CD4-positive, alpha-beta T cell treated with Interleukin-12 subunit alpha and Interleukin-12 subunit beta, for 1 hour (primary cell): ENCODE measurements at regions not wholly inside any gene's neighbourhood (a gene's known extent, or its start where the extent isn't known, plus 50 kb on each side); places are given as distances from the start of the nearest gene placed in this dataset.
A peak's percentile ranks its signal among the peaks of the same experiment; 100 is the strongest.

ENCODE experiments used
- DNase-seq: peaks from one replicate; pipeline ENCODE4 v3.0.0-alpha.2; 2020

DNA sequence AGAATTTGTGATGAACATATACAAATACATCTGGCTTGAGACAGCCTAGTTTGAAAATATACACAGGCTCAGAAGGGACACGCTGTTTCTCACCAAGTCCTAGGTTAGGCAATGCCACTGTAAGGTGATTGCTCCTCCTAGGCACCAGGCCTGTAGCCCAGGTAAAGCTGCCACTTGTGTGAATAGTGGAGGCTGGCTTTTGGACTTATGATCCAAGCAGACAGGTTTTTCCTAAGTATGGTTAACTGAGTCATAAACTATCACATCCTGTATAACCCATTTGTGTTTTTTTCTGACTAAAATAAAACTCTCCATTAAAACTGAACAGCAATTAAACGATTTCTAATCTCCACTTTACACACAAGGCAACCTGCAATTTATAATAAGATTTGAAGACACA is 81.0 kb downstream of the SEMA4F start:
- no peak for DNase-seq

DNA sequence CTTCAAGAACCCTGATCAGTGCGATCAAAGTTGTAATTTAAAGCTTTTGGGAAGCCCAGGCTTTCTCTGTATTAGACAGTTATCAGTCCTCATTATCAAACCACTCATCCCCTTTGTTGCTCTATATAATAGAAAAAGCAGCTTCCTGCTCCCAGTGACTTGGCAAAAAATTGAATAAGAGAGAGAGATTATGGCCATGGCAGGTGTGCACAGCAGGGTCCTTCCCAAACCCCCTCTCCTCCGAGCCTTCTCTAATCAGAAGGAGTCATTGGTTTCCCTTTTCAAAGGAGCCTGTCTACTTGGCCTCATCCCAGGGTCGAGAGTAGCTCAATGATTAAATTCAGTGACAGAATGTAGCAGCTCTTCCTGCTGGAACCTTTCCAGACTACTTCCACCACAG is 81.5 kb downstream of the SEMA4F start:
- no peak for DNase-seq

DNA sequence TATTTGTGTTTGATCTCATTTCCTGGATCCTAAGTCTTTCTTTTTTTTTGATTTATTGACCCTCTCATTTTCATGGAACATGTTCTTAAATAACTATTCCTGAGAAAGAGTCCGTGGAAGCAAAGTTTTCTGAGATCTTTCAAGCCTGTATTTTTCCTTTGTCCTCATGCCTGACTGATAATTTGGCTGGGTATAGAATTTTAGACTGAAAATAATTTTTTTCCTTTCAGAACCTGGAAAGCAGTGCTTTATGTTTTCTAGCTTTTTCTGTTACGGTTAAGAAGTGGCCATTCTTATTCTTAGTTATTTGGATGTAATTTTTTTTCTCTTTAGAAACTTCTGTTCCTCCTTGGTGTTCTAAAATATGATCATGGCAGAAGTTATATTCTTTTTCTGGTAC is 82.5 kb downstream of the SEMA4F start:
- DNase-seq = no peak

DNA sequence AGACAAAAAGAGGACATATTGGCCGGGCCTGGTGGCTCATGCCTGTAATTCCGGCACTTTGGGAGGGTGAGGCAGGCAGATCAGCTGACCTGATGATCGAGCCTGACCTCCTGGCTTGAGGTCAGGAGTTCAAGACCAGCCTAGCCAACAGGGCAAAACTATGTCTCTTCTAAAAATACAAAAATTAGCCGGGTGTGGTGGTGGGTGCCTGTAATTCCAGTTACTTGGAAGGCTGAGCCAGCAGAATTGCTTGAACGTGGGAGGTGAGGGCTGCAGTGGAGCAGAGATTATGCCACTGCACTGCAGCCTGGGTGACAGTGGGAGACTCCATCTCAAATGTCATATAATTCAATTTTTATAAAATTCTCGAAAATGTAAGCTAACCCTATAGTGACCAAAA is 84.5 kb downstream of the SEMA4F start:
- no peak for DNase-seq

DNA sequence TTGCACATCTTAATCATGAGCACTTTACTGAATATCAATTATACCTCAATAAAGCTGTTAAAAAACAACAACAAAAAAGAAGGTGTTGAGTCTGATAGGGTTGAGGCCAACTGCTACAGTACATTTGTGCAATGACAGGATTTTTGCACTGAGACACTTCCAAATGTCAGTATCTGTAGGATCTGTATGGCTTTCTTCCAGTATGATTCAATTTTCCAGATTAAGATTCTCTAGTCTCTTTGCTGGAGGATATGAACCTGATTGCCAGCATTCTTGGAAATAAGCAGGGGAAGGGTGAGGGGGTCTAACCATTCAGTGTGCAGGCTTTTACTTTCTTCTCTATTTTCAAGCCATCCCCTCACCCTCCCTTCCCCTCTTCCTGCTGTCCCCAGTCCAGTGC is 85.1 kb downstream of the SEMA4F start:
- no peak for DNase-seq

DNA sequence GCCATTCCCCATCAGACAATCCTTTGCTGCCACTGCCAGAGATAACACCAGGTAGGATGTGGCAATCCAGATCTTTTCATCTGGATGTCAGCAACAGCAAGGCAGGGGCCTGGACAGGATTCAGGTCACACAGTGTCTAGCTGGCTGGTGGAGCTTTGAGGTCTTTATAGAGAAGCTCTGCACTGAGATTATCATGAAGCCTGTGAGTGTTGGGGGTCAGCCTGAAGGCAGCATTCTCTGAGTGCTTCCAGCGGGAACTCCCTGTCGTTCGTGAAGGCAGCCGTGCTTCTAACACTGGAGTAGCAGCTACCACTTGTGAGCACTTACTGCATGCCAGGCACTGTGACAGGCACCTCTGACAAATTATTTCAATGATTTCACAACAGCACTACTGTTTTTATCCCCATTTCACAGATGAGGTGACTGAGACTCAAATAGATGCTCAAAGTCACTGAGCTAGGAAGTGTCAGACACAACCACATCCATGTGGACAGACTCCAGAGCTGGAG is 85.7 kb downstream of the SEMA4F start:
- DNase-seq = no peak

GRCh38 chr2:74740395-74740740 is 86.3 kb downstream of the SEMA4F start:
- DNase-seq = no peak

DNA sequence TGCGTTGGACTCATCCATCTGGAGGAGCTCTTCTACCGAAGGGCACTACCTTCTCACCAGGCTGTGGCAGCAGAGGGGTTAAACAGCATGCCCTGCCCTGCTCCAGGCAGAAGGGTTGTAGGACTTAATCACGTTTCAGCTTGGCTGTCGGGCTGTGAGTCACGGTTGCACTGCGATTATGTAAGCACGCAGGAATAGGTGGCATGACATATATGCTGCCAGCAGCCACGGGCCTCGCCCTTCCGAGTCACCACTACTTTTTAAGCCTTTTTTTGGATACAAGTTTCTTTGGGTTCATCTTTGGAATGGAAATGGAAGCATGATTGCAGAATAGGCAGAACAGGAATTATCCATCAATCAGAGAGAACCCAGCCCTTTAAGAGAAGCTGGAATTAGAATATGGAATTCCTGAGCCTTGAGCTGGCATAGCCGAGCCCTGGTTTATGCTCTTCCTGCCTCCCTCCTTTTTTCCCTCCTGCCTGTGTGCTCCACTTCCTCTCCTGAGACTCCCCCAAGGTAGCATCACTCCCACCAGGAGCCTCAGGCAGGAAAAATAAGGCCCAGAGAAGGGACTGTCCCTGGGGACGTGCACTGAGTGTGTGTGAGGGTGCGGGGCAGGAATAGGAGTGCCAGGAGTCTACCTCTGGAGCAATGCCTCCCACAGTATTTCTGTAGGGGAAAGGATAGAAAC is 86.8 kb downstream of the SEMA4F start:
- DNase-seq = peak; percentile 7

DNA sequence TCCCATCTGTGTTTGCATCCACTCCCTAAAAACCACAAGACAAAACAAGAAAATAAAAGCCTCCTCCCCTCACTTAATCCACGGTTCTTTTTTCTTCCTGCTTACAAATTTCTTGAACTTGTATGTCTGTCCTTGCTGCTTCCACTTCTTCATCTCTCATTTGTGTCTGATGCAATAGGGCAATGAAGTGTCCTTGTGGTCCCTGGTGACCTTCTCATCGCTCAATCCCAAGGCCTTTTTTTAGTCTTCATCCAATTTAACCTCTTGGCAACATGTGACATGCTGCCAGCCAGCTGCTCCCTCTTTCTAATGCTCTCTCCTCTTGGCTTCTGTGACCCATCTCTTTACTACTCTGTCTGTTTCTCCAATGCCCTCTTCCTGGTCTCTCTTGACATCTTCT is 87.6 kb downstream of the SEMA4F start:
- no peak for DNase-seq

DNA sequence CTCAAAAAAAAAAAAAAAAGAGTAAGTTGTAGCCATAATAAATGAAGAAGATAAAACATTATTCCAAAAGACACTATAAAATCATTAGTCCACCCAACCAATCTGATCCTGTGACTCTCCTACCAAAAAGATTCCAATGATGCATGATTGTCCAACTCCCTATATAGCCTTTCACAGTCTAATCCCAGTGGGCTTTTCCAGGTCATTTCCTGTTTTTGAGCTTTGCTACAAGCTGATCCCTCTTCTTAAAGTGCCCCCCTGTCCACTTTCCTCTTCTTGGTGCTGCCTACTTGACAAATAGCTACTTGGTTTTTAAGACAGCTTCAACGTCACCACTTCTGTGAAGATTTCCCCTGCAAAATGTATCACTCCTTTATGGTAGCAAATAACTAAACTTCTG is 88.4 kb downstream of the SEMA4F start:
- DNase-seq = no peak

GRCh38 chr2:74743039-74743438 is 89.0 kb downstream of the SEMA4F start:
- no peak for DNase-seq

- no peak for DNase-seq
Observed at GRCh38 chr2:74743778-74744177, 89.7 kb downstream of the SEMA4F start.

- DNase-seq = no peak
Observed at GRCh38 chr2:74744731-74745515, 89.0 kb upstream of the HK2 start.

DNA sequence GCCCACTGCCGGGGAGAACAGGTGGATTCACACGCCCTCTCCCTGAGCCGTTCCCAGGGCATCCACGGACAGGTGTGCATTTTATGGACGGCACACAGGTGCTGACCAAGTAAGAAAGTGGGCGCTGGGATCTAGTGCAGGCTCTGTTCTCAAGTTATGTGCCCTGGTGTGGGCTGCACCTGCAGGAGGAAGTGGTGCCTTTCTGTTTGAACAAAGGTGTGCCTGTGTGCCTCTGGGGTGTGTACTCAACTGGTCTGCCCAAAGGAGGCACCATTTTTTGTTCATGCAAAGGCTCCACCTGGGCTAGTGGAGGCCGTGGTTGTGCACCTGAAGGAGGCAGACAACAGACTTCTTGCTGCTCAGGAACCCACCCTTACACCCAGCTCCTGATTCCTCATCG is 88.2 kb upstream of the HK2 start:
- DNase-seq = no peak

DNA sequence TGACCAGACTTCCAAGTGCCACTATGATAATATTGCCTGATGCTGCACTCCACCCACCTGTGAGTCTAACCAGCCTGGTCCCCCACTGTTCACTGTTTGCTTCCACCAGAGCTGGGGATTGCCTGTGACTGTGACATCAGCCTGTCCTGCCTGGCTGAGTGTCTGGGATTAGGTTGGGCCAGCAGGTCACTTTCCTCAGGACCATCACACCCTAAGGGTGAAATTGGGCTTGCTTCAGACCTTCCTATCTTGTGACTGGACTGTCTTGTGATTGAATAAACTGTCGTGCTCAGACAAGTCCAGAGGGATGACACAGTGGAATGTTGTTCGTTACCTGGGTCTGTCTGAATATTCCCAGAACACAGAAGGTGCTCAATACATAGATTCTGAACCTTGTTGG is 87.4 kb upstream of the HK2 start:
- DNase-seq = no peak

- no peak for DNase-seq
Observed at GRCh38 chr2:74747411-74748080, 86.4 kb upstream of the HK2 start.

- DNase-seq = no peak
Observed at GRCh38 chr2:74748665-74749064, 85.3 kb upstream of the HK2 start.

GRCh38 chr2:74749432-74749831 is 84.5 kb upstream of the HK2 start:
- no peak for DNase-seq

- DNase-seq = no peak
Observed at GRCh38 chr2:74751981-74752851, 81.7 kb upstream of the HK2 start.

GRCh38 chr2:74755386-74755785 is 78.5 kb upstream of the HK2 start:
- no peak for DNase-seq

DNA sequence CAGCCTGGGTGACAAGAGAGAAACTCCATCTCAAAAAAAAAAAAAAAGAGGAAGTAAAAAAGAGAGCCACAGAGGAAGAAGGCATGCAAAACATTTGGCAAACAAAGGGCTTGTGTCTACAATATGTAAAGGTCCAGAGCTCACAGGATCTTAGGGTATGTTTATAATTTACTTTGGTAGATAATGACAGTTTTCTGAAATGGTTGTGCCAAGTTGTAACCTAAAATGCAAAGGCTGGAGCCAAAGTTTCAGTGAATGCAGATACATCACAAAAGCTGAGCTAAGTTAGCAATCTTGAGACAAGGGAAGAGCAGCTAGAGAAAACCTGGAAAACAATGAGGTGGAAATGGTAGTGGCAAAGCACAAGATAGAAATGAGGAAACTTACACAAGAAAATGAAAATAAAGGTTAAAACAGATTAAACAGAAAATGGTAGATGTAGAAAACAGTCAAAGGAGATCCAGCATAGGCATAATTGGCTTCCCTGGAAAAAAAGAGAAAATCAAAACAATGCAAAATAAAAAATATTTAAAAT is 77.5 kb upstream of the HK2 start:
- DNase-seq = no peak

- DNase-seq = no peak
Observed at GRCh38 chr2:74759986-74760385, 73.9 kb upstream of the HK2 start.
